Peyer's patch (tissue), 4 donors: ENCODE measurements at regions not wholly inside any gene's neighbourhood (a gene's known extent, or its start where the extent isn't known, plus 50 kb on each side); places are given as distances from the start of the nearest gene placed in this dataset.

Experiments used
- DNase-seq, 3 donors: peaks; one replicate each; pipeline ENCODE4 v3.0.0-alpha.2; 2017 to 2019
- H3K27ac ChIP-seq, 4 donors: fragments of 200-600 bp; sonication (generic); one replicate each; pipeline ENCODE4 v1.5.1; 2016 to 2019
- H3K27me3 ChIP-seq, 2 donors: fragments of 200-600 bp; sonication (generic); one replicate each; pipeline ENCODE4 v1.5.1; 2019
- H3K36me3 ChIP-seq, 3 donors: fragments of 200-600 bp; sonication (generic); one replicate each; pipeline ENCODE4 v1.5.1; 2016 to 2019
- H3K4me1 ChIP-seq, 4 donors: fragments of 200-600 bp; sonication (generic); one replicate each; pipeline ENCODE4 v1.5.1; 2016 to 2019
- H3K4me3 ChIP-seq, 4 donors: fragments of 200-600 bp; sonication (generic); 1 replicate in 3 of 4; 2 replicates in 1 of 4; pipeline ENCODE4 v1.5.1; 2016 to 2019; ENCODE audit warnings: mild to moderate bottlenecking in 1 of 4
- H3K9me3 ChIP-seq, 4 donors: fragments of 200-600 bp; sonication (generic); one replicate each; pipeline ENCODE4 v1.5.1; 2016 to 2019; ENCODE audit warnings: mild to moderate bottlenecking in 1 of 4
- POLR2A ChIP-seq, 2 donors: fragments of 450-650 bp; IDR thresholded peaks; one replicate each; pipeline ENCODE4 v1.5.1; 2017; ENCODE audit warnings: antibody characterized with exemption in 2 of 2, mild to moderate bottlenecking in 2 of 2, moderate library complexity in 2 of 2
- TF ChIP-seq, protein P1 (sequence below), 6 experiments: fragments of 450-650 bp in 4 of 6; fragments of 200-600 bp in 2 of 6; sonication (generic) in 1 of 6; IDR thresholded peaks; one replicate each; pipeline ENCODE4 v1.5.1; 2017 to 2019; ENCODE audit warnings: antibody characterized with exemption in 6 of 6, mild to moderate bottlenecking in 3 of 6, moderate library complexity in 1 of 6

- Histone ChIP-seq H3K27me3 (no peaks in the 10 kb centered on the region), H3K4me1 (no peaks in the 10 kb centered on the region)
- TF ChIP-seq, protein P1, sequence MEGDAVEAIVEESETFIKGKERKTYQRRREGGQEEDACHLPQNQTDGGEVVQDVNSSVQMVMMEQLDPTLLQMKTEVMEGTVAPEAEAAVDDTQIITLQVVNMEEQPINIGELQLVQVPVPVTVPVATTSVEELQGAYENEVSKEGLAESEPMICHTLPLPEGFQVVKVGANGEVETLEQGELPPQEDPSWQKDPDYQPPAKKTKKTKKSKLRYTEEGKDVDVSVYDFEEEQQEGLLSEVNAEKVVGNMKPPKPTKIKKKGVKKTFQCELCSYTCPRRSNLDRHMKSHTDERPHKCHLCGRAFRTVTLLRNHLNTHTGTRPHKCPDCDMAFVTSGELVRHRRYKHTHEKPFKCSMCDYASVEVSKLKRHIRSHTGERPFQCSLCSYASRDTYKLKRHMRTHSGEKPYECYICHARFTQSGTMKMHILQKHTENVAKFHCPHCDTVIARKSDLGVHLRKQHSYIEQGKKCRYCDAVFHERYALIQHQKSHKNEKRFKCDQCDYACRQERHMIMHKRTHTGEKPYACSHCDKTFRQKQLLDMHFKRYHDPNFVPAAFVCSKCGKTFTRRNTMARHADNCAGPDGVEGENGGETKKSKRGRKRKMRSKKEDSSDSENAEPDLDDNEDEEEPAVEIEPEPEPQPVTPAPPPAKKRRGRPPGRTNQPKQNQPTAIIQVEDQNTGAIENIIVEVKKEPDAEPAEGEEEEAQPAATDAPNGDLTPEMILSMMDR (IDR thresholded peaks at IDR 0.05) = no peak
- TF ChIP-seq POLR2A (IDR thresholded peaks at IDR 0.05) = no peak
These were observed 351.4 kb downstream of the MDFIC start for GRCh38 chr7:115273139-115273772.

GRCh38 chr7:115271332-115272235 lies 349.7 kb downstream of the MDFIC start:
- Histone ChIP-seq H3K4me3 (no peak overlapping the region), H3K4me1 (no peaks in the 10 kb centered on the region), H3K36me3 (no peaks in the 10 kb centered on the region), H3K27me3 (no peaks in the 10 kb centered on the region), H3K9me3 (no peaks in the 10 kb centered on the region), H3K27ac (no peak overlapping the region)
- TF ChIP-seq, protein P1 (IDR thresholded peaks at IDR 0.05) = no peak
- TF ChIP-seq POLR2A (IDR thresholded peaks at IDR 0.05) = no peak
- no peak for DNase-seq

More at GRCh38 chr7:115273139-115273772, 351.4 kb downstream of the MDFIC start:
- no peaks in the 10 kb centered on the region for H3K36me3 ChIP-seq
- H3K4me3 ChIP-seq = no peak overlapping the region
- H3K27ac ChIP-seq = no peak overlapping the region
- DNase-seq = no peak
- no peaks in the 10 kb centered on the region for H3K9me3 ChIP-seq

GRCh38 chr7:115269486-115269885 lies 347.6 kb downstream of the MDFIC start:
- no peak for TF ChIP-seq POLR2A (IDR thresholded peaks at IDR 0.05)
- TF ChIP-seq, protein P1 (IDR thresholded peaks at IDR 0.05) = no peak
- Histone ChIP-seq H3K4me1 (no peaks in the 10 kb centered on the region), H3K36me3 (no peaks in the 10 kb centered on the region)

DNA sequence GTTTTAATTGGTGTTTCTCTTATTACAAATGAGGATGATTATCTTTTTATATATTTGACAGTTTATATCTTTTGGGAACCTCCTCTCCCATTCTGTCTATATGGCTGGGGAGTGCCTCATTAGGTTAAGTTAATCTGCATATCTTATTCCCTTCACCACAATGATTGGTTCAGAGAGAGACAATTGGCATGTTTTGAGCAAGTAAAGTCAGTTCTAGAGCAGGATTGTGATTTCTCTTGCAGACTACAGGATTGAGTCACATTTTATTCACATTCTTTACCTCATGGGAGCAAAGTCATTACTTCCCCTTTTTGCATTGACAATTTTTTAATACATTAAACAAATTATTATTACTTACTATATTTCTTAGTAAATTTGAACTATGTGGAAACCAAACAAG lies 345.6 kb downstream of the MDFIC start:
- no peak overlapping the region for H3K4me3 ChIP-seq
- H3K27ac ChIP-seq = no peak overlapping the region
- H3K36me3 ChIP-seq = no peaks in the 10 kb centered on the region
- no peaks in the 10 kb centered on the region for H3K27me3 ChIP-seq
- no peaks in the 10 kb centered on the region for H3K4me1 ChIP-seq
- no peaks in the 10 kb centered on the region for H3K9me3 ChIP-seq
- TF ChIP-seq, protein P1 (IDR thresholded peaks at IDR 0.05) = no peak
- no peak for TF ChIP-seq POLR2A (IDR thresholded peaks at IDR 0.05)
- no peak for DNase-seq

More at GRCh38 chr7:115269486-115269885, 347.6 kb downstream of the MDFIC start:
- H3K4me3 ChIP-seq = no peak overlapping the region
- H3K9me3 ChIP-seq = no peaks in the 10 kb centered on the region
- no peak for DNase-seq
- H3K27me3 ChIP-seq = no peaks in the 10 kb centered on the region
- no peak overlapping the region for H3K27ac ChIP-seq

GRCh38 chr7:115260381-115260780 lies 338.5 kb downstream of the MDFIC start:
- Histone ChIP-seq H3K36me3 (no peaks in the 10 kb centered on the region), H3K27ac (no peak overlapping the region), H3K27me3 (no peaks in the 10 kb centered on the region), H3K4me3 (no peak overlapping the region), H3K4me1 (no peaks in the 10 kb centered on the region), H3K9me3 (no peaks in the 10 kb centered on the region)
- no peak for DNase-seq
- no peak for TF ChIP-seq POLR2A (IDR thresholded peaks at IDR 0.05)
- TF ChIP-seq, protein P1 (IDR thresholded peaks at IDR 0.05) = no peak
